CD14-positive monocyte (primary cell): ENCODE measurements at regions not wholly inside any gene's neighbourhood (a gene's known extent, or its start where the extent isn't known, plus 50 kb on each side); places are given as distances from the start of the nearest gene placed in this dataset.

Experiments used
- DNase-seq, 3 donors: peaks; one replicate each; pipeline ENCODE4 v3.0.0-alpha.2; 2011 to 2022
- H2AFZ ChIP-seq: 2 replicates; pipeline ENCODE4 v1.6.0; 2012; ENCODE audit warnings: mild to moderate bottlenecking, low read depth, low read length, inconsistent platforms; ENCODE audit not compliant: insufficient read depth, poor library complexity, severe bottlenecking
- H3K27ac ChIP-seq, 2 donors: 1 replicate in 1 of 2; 2 replicates in 1 of 2; pipeline ENCODE4 v1.5.1; 2012 to 2013; ENCODE audit warnings: low read length in 2 of 2, control low read depth in 1 of 2, inconsistent platforms in 1 of 2, low read depth in 1 of 2, mild to moderate bottlenecking in 1 of 2
- H3K27me3 ChIP-seq, 2 donors: one replicate each; pipeline versions ENCODE4 v1.6.0 to v1.6.1; 2011 to 2013; ENCODE audit warnings: low read length in 2 of 2; ENCODE audit not compliant: control insufficient read depth in 2 of 2, insufficient read depth in 2 of 2
- H3K36me3 ChIP-seq, 2 donors: replicated peaks in 1 of 2; 1 replicate in 1 of 2; 2 replicates in 1 of 2; pipeline versions ENCODE4 v1.5.1 to v1.6.1; 2012 to 2013; ENCODE audit warnings: low read length in 2 of 2, control low read depth in 1 of 2, inconsistent platforms in 1 of 2, mild to moderate bottlenecking in 1 of 2; ENCODE audit not compliant: insufficient read depth in 2 of 2, control insufficient read depth in 1 of 2
- H3K4me1 ChIP-seq, 2 donors: 1 replicate in 1 of 2; 2 replicates in 1 of 2; pipeline versions ENCODE4 v1.5.1 to v1.6.1; 2012 to 2013; ENCODE audit warnings: low read length in 2 of 2, control low read depth in 1 of 2, inconsistent platforms in 1 of 2, mild to moderate bottlenecking in 1 of 2, moderate library complexity in 1 of 2; ENCODE audit not compliant: insufficient read depth in 2 of 2, control insufficient read depth in 1 of 2
- H3K4me2 ChIP-seq: replicated peaks from 2 replicates; pipeline ENCODE3; 2012; ENCODE audit warnings: low read length, moderate library complexity, mild to moderate bottlenecking; ENCODE audit not compliant: poor library complexity, severe bottlenecking; ENCODE audit errors: extremely low read depth
- H3K4me3 ChIP-seq, 3 experiments: fragments of 200-600 bp in 1 of 3; sonication (generic) in 1 of 3; replicated peaks in 1 of 3; 1 replicate in 2 of 3; 2 replicates in 1 of 3; pipeline ENCODE4 v1.5.1; 2011 to 2013; ENCODE audit warnings: low read length in 3 of 3, mild to moderate bottlenecking in 3 of 3, control low read depth in 2 of 3, low read depth in 2 of 3, inconsistent platforms in 1 of 3, moderate library complexity in 1 of 3
- H3K79me2 ChIP-seq: 2 replicates; pipeline ENCODE4 v1.6.0; 2012; ENCODE audit warnings: mild to moderate bottlenecking, control low read depth, inconsistent platforms, low read length, moderate library complexity; ENCODE audit not compliant: insufficient read depth
- H3K9ac ChIP-seq: 2 replicates; pipeline ENCODE4 v1.6.0; 2017; ENCODE audit warnings: low read length, mild to moderate bottlenecking; ENCODE audit not compliant: insufficient read depth, poor library complexity, severe bottlenecking
- H3K9me3 ChIP-seq, 2 donors: replicated peaks in 1 of 2; 1 replicate in 1 of 2; 2 replicates in 1 of 2; pipeline versions ENCODE4 v1.5.1 to v1.6.1; 2012 to 2013; ENCODE audit warnings: low read length in 2 of 2, control low read depth in 1 of 2; ENCODE audit not compliant: control insufficient read depth in 1 of 2, insufficient read depth in 1 of 2
- H4K20me1 ChIP-seq: 2 replicates; pipeline ENCODE4 v1.6.0; 2012; ENCODE audit warnings: mild to moderate bottlenecking, low read length, control low read depth, moderate library complexity; ENCODE audit not compliant: insufficient read depth
- H3K27ac Mint-ChIP-seq, 7 donors: one replicate each; pipeline ENCODE4 v1.8.0; 2020; ENCODE audit warnings: mild to moderate bottlenecking in 7 of 7, mixed read lengths in 7 of 7, moderate library complexity in 6 of 7, inconsistent platforms in 2 of 7
- H3K27me3 Mint-ChIP-seq, 3 donors: one replicate each; pipeline ENCODE4 v1.8.0; 2021 to 2022; ENCODE audit warnings: low read depth in 3 of 3, mild to moderate bottlenecking in 3 of 3, mixed read lengths in 3 of 3, moderate library complexity in 3 of 3, inconsistent platforms in 1 of 3
- H3K36me3 Mint-ChIP-seq, 2 donors: one replicate each; pipeline ENCODE4 v1.8.0; 2020; ENCODE audit warnings: mixed read lengths in 2 of 2, inconsistent platforms in 1 of 2, mild to moderate bottlenecking in 1 of 2
- H3K4me1 Mint-ChIP-seq: one replicate; pipeline ENCODE4 v1.8.0; 2020; ENCODE audit warnings: mild to moderate bottlenecking, mixed read lengths
- H3K4me3 Mint-ChIP-seq, 2 donors: one replicate each; pipeline ENCODE4 v1.8.0; 2020; ENCODE audit warnings: mild to moderate bottlenecking in 2 of 2, mixed read lengths in 2 of 2, moderate library complexity in 1 of 2
- H3K9me3 Mint-ChIP-seq, 7 donors: one replicate each; pipeline ENCODE4 v1.8.0; 2020 to 2022; ENCODE audit warnings: mixed read lengths in 7 of 7, mild to moderate bottlenecking in 6 of 7, moderate library complexity in 6 of 7, inconsistent platforms in 2 of 7
- WGBS: methylation state at CpG from one replicate; pipeline ENCODE4 v1.1.5; 2013; ENCODE audit warnings: missing lambda C conversion rate; ENCODE audit not compliant: insufficient coverage; 5-methylcytosine and 5-hydroxymethylcytosine counted together
- intact Hi-C, 2 donors: fragments of 100-400 bp; cut with micrococcal nuclease; formaldehyde crosslinking; loops; one replicate each; pipeline versions ENCODE4 v1.15.0 to v1.15.1; 2023
- TF ChIP-seq, protein P1 (sequence below): fragments of 200-600 bp; IDR thresholded peaks from one replicate; pipeline ENCODE4 v1.8.0; 2022; ENCODE audit warnings: antibody characterized with exemption, mild to moderate bottlenecking

DNA sequence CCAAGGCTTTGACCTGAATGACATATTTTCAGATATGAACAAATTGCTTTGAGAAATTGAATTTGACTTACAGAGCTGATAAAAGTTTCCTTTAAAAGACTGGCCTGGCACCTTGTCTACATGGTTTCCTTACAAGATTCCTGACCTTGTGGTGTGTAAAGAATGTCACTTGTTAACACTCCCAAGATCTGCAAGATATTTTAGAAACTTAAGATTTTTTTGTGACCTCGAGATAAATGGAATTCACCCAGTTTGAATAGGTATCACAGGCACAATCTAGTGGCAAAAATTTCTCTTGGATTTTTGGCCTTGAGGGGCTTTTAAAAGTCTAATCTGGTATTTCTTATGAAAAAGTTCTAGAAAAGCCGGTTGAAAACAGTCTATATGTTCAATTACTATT, 1568.9 kb upstream of the IGFBP7 start:
- no peaks in the 10 kb centered on the region for H3K4me1 ChIP-seq
- Mint-ChIP-seq H3K4me3 (no peak overlapping the region), H3K4me1 (no peaks in the 10 kb centered on the region), H3K27ac (no peak overlapping the region), H3K9me3 (peaks cover 0 to 12% (median 2%) of the 10 kb centered on the region in 7 donors), H3K36me3 (no peaks in the 10 kb centered on the region), H3K27me3 (no peaks in the 10 kb centered on the region)
- no peaks in the 10 kb centered on the region for H3K36me3 ChIP-seq
- no CpG with 5 or more reads among the region's 2 CpGs for WGBS
- no peak overlapping the region for H3K4me2 ChIP-seq
- H3K4me3 ChIP-seq: no peak overlapping the region
- intact Hi-C loops: no loop called here
- H3K79me2 ChIP-seq: no peaks in the 10 kb centered on the region
- TF ChIP-seq, protein P1, sequence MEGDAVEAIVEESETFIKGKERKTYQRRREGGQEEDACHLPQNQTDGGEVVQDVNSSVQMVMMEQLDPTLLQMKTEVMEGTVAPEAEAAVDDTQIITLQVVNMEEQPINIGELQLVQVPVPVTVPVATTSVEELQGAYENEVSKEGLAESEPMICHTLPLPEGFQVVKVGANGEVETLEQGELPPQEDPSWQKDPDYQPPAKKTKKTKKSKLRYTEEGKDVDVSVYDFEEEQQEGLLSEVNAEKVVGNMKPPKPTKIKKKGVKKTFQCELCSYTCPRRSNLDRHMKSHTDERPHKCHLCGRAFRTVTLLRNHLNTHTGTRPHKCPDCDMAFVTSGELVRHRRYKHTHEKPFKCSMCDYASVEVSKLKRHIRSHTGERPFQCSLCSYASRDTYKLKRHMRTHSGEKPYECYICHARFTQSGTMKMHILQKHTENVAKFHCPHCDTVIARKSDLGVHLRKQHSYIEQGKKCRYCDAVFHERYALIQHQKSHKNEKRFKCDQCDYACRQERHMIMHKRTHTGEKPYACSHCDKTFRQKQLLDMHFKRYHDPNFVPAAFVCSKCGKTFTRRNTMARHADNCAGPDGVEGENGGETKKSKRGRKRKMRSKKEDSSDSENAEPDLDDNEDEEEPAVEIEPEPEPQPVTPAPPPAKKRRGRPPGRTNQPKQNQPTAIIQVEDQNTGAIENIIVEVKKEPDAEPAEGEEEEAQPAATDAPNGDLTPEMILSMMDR: no peak
- no peak overlapping the region for H2AFZ ChIP-seq
- peaks cover 0 to 11% of the 10 kb centered on the region in 2 donors for H3K9me3 ChIP-seq
- H3K27me3 ChIP-seq: no peaks in the 10 kb centered on the region
- no peak for DNase-seq
- H4K20me1 ChIP-seq: no peaks in the 10 kb centered on the region
- no peak overlapping the region for H3K27ac ChIP-seq
- no peak overlapping the region for H3K9ac ChIP-seq

DNA sequence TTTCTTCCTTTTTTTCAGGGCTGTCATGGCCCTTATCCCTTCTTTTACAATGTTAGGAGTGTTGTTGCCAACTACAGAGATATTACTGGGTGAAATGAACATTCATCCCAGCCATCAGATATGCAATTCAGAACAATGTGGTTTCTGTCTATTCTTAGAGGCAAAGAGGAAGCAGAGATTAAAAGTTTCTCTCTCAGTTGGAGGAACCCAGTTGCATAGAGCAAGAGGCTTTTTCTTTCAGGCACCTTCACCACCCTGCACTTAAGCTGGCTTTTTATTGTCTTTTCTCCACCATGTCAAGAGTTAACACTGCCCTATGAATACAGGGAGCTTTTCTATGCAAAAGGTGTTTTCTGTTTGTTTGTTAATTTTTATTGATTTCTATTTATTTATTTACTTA, 1559.6 kb upstream of the IGFBP7 start:
- no peak overlapping the region for H3K4me3 ChIP-seq
- H3K4me1 Mint-ChIP-seq: no peaks in the 10 kb centered on the region
- no peak overlapping the region for H2AFZ ChIP-seq
- H3K27ac Mint-ChIP-seq: no peak overlapping the region
- peaks cover 7 to 14% of the 10 kb centered on the region in 2 donors for H3K9me3 ChIP-seq
- no peaks in the 10 kb centered on the region for H3K27me3 Mint-ChIP-seq
- no peak overlapping the region for H3K27ac ChIP-seq
- no peaks in the 10 kb centered on the region for H3K79me2 ChIP-seq
- H3K4me3 Mint-ChIP-seq: no peak overlapping the region
- H3K27me3 ChIP-seq: no peaks in the 10 kb centered on the region
- no peak overlapping the region for H3K4me2 ChIP-seq
- no peak overlapping the region for H3K9ac ChIP-seq
- intact Hi-C loops: no loop called here
- no peaks in the 10 kb centered on the region for H3K36me3 ChIP-seq
- TF ChIP-seq, protein P1: no peak
- no peaks in the 10 kb centered on the region for H4K20me1 ChIP-seq
- no peak for DNase-seq
- peaks cover 0 to 4% (median 0%) of the 10 kb centered on the region in 7 donors for H3K9me3 Mint-ChIP-seq
- H3K4me1 ChIP-seq: no peaks in the 10 kb centered on the region
- H3K36me3 Mint-ChIP-seq: no peaks in the 10 kb centered on the region
